Mammary epithelial cell (primary cell): ENCODE measurements at regions not wholly inside any gene's neighbourhood (a gene's known extent, or its start where the extent isn't known, plus 50 kb on each side); places are given as distances from the start of the nearest gene placed in this dataset.

ENCODE experiments used
- CTCF ChIP-seq, 2 donors: IDR thresholded peaks in 1 of 2; conservative IDR thresholded peaks in 1 of 2; 2 replicates each; pipeline ENCODE4 v1.5.1; 2011 to 2012; ENCODE audit warnings: inconsistent platforms in 2 of 2, low read length in 2 of 2, mild to moderate bottlenecking in 2 of 2, control low read depth in 1 of 2, low read depth in 1 of 2; ENCODE audit not compliant: insufficient read depth in 1 of 2; ENCODE audit errors: extremely low read depth in 1 of 2
- EZH2 ChIP-seq: IDR thresholded peaks from 2 replicates; pipeline ENCODE4 v1.6.1; 2012; ENCODE audit warnings: low read length, inconsistent platforms, borderline replicate concordance

DNA sequence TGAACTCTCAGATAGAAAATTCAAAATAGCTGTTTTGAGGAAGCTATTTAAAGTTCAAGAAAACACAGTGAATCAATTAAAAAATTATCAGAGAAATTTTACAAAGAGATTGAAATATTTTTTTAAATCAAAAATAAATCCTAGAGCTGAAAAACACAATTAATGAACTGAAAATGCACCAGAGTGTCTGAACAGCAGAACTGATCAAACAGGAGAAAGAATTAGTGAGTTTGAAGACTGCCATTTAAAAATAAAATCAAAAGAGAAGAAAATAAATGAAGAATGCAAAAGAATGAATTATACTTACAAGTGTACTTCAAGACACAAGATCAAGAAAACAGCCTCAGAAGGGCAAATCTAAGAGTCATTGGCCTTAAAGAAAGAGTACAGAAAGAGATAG lies 1000.2 kb upstream of the ATXN8OS start:
- TF ChIP-seq CTCF (conservative IDR thresholded peaks at IDR 0.05 in 1 of 2, IDR thresholded peaks at IDR 0.05 in 1 of 2; ENCODE audit: extremely low read depth in 1 of 2, insufficient read depth in 1 of 2, low read depth in 1 of 2, low read length in 2 of 2) = no peak
- TF ChIP-seq EZH2 = no peak
